Neural cell (in vitro differentiated cells): ENCODE measurements at regions not wholly inside any gene's neighbourhood (a gene's known extent, or its start where the extent isn't known, plus 50 kb on each side); places are given as distances from the start of the nearest gene placed in this dataset.
A peak's percentile ranks its signal among the peaks of the same experiment; 100 is the strongest.

Source experiments
- H2AFZ ChIP-seq: fragments of 200-600, 300-800 bp; sonication (generic), shearing (Covaris generic); 2 replicates; pipeline ENCODE4 v1.6.0; 2014; ENCODE audit warnings: low read depth, mild to moderate bottlenecking, antibody characterized with exemption, low read length, moderate library complexity
- H3F3A ChIP-seq: fragments of 200-600 bp; shearing (Covaris generic); 2 replicates; pipeline ENCODE4 v1.6.1; 2016; ENCODE audit warnings: mild to moderate bottlenecking, moderate library complexity, mixed read lengths, antibody characterized with exemption, low read length; ENCODE audit not compliant: insufficient read depth, poor library complexity, severe bottlenecking
- H3K27ac ChIP-seq: fragments of 200-600, 300-800 bp; sonication (generic), shearing (Covaris generic); 2 replicates; pipeline ENCODE4 v1.5.1; 2014; ENCODE audit warnings: mild to moderate bottlenecking, low read length, moderate library complexity
- H3K27me3 ChIP-seq: fragments of 300-800, 200-600 bp; sonication (generic), shearing (Covaris generic); 2 replicates; pipeline ENCODE4 v1.6.0; 2014; ENCODE audit warnings: mild to moderate bottlenecking, low read depth, low read length, moderate library complexity; ENCODE audit not compliant: insufficient read depth
- H3K36me3 ChIP-seq: fragments of 300-800, 200-600 bp; sonication (generic), shearing (Covaris generic); 2 replicates; pipeline ENCODE4 v1.5.1; 2014; ENCODE audit warnings: mild to moderate bottlenecking, antibody characterized with exemption, low read length, moderate library complexity; ENCODE audit not compliant: insufficient read depth
- H3K4me2 ChIP-seq: fragments of 300-800, 200-600 bp; sonication (generic), shearing (Covaris generic); 2 replicates; pipeline ENCODE4 v1.6.0; 2014; ENCODE audit warnings: mild to moderate bottlenecking, low read length
- H3K4me3 ChIP-seq: fragments of 300-800, 200-600 bp; sonication (generic), shearing (Covaris generic); 2 replicates; pipeline ENCODE4 v1.5.1; 2014; ENCODE audit warnings: mild to moderate bottlenecking, low read length, moderate library complexity
- H3K79me2 ChIP-seq: fragments of 200-600 bp; shearing (Covaris generic); replicated peaks from 2 replicates; pipeline ENCODE4 v1.6.0; 2014; ENCODE audit warnings: mild to moderate bottlenecking, low read length, moderate library complexity; ENCODE audit not compliant: insufficient read depth
- H3K9ac ChIP-seq: fragments of 300-800, 200-600 bp; sonication (generic), shearing (Covaris generic); 2 replicates; pipeline ENCODE4 v1.6.1; 2016; ENCODE audit warnings: mild to moderate bottlenecking, low read length, mixed read lengths
- H3K9me2 ChIP-seq: fragments of 200-600 bp; shearing (Covaris generic); 2 replicates; pipeline ENCODE4 v1.6.1; 2016; ENCODE audit warnings: mild to moderate bottlenecking, low read length, mixed read lengths; ENCODE audit not compliant: insufficient read depth
- H3K9me3 ChIP-seq: fragments of 200-600, 300-800 bp; sonication (generic), shearing (Covaris generic); 2 replicates; pipeline ENCODE4 v1.6.1; 2016; ENCODE audit warnings: mild to moderate bottlenecking, mixed run types, low read length, moderate library complexity, mixed read lengths
- H4K20me1 ChIP-seq: fragments of 200-600 bp; shearing (Covaris generic); 2 replicates; pipeline ENCODE4 v1.6.1; 2016; ENCODE audit warnings: mild to moderate bottlenecking, mixed run types; ENCODE audit not compliant: insufficient read depth
- CTCF ChIP-seq: fragments of 450-650 bp; IDR thresholded peaks from 2 replicates; pipeline ENCODE4 v1.5.1; 2014; ENCODE audit warnings: antibody characterized with exemption, mild to moderate bottlenecking, moderate library complexity; ENCODE audit not compliant: poor library complexity, severe bottlenecking
- EP300 ChIP-seq: fragments of 450-650 bp; conservative IDR thresholded peaks from 2 replicates; pipeline ENCODE4 v1.6.1; 2014; ENCODE audit warnings: antibody characterized with exemption, mild to moderate bottlenecking, moderate library complexity; ENCODE audit not compliant: poor library complexity, severe bottlenecking
- EZH2 ChIP-seq: fragments of 200-600, 300-800 bp; shearing (Covaris generic), sonication (generic); IDR thresholded peaks from 2 replicates; pipeline ENCODE4 v1.6.1; 2014; ENCODE audit warnings: antibody characterized with exemption, low read length, borderline replicate concordance, mild to moderate bottlenecking; ENCODE audit not compliant: insufficient read depth, poor library complexity, severe bottlenecking
- MXI1 ChIP-seq: fragments of 450-650 bp; conservative IDR thresholded peaks from 2 replicates; pipeline ENCODE4 v1.6.1; 2014; ENCODE audit warnings: antibody characterized with exemption, mild to moderate bottlenecking; ENCODE audit not compliant: poor library complexity, severe bottlenecking
- POLR2AphosphoS5 ChIP-seq: IDR thresholded peaks from 2 replicates; pipeline ENCODE4 v1.6.1; 2012
- RAD21 ChIP-seq: fragments of 450-650 bp; conservative IDR thresholded peaks from 2 replicates; pipeline ENCODE4 v1.6.1; 2014; ENCODE audit warnings: antibody characterized with exemption, mild to moderate bottlenecking, moderate library complexity
- REST ChIP-seq: IDR thresholded peaks from 2 replicates; pipeline ENCODE4 v1.6.1; 2012; ENCODE audit warnings: borderline replicate concordance
- SMC3 ChIP-seq: fragments of 450-650 bp; conservative IDR thresholded peaks from 2 replicates; pipeline ENCODE4 v1.6.1; 2014; ENCODE audit warnings: antibody characterized with exemption, mild to moderate bottlenecking, moderate library complexity; ENCODE audit not compliant: poor library complexity
- TAF1 ChIP-seq: IDR thresholded peaks from 2 replicates; pipeline ENCODE4 v1.6.1; 2012; ENCODE audit warnings: low read depth

- Histone ChIP-seq H3K9me3 (no peaks in the 10 kb centered on the region), H3K4me2 (no peak overlapping the region), H3K27ac (peak overlapping the region; percentile 40), H3K9ac (no peak overlapping the region), H3K4me3 (no peak overlapping the region), H2AFZ (no peak overlapping the region), H3K9me2 (no peaks in the 10 kb centered on the region), H3F3A (no peaks in the 10 kb centered on the region), H4K20me1 (no peaks in the 10 kb centered on the region), H3K36me3 (no peaks in the 10 kb centered on the region), H3K27me3 (no peaks in the 10 kb centered on the region), H3K79me2 (no peaks in the 10 kb centered on the region)
- no peak for TF ChIP-seq CTCF
- no peak for TF ChIP-seq TAF1
- no peak for TF ChIP-seq REST
- no peak for TF ChIP-seq POLR2AphosphoS5
- no peak for TF ChIP-seq RAD21
- no peak for TF ChIP-seq EZH2
- TF ChIP-seq MXI1 = no peak
- TF ChIP-seq EP300 = no peak
- no peak for TF ChIP-seq SMC3
These were observed 134.1 kb upstream of the VRK1 start for GRCh38 chr14:96663076-96663475.

- no peaks in the 10 kb centered on the region for H3K27me3 ChIP-seq
- H3F3A ChIP-seq = no peaks in the 10 kb centered on the region
- TF ChIP-seq EZH2 (no peak), TAF1 (no peak), SMC3 (no peak), POLR2AphosphoS5 (no peak), MXI1 (no peak), RAD21 (no peak), REST (no peak), CTCF (no peak), EP300 (no peak)
- H3K9ac ChIP-seq = no peak overlapping the region
- H2AFZ ChIP-seq = no peak overlapping the region
- H3K4me2 ChIP-seq = no peak overlapping the region
- H3K27ac ChIP-seq = no peak overlapping the region
- H3K4me3 ChIP-seq = no peak overlapping the region
- no peaks in the 10 kb centered on the region for H4K20me1 ChIP-seq
- no peaks in the 10 kb centered on the region for H3K9me3 ChIP-seq
- H3K36me3 ChIP-seq = no peaks in the 10 kb centered on the region
- H3K9me2 ChIP-seq = no peaks in the 10 kb centered on the region
- H3K79me2 ChIP-seq = no peaks in the 10 kb centered on the region
These were observed 133.6 kb upstream of the VRK1 start for GRCh38 chr14:96663491-96664067.
